ENCODE measurements at regions not wholly inside any gene's neighbourhood (a gene's known extent, or its start where the extent isn't known, plus 50 kb on each side); places are given as distances from the start of the nearest gene placed in this dataset.

GRCh38 chr10:88150339-88150738 is 286.9 kb downstream of the PTEN start:
- TF ChIP-seq, protein P1, sequence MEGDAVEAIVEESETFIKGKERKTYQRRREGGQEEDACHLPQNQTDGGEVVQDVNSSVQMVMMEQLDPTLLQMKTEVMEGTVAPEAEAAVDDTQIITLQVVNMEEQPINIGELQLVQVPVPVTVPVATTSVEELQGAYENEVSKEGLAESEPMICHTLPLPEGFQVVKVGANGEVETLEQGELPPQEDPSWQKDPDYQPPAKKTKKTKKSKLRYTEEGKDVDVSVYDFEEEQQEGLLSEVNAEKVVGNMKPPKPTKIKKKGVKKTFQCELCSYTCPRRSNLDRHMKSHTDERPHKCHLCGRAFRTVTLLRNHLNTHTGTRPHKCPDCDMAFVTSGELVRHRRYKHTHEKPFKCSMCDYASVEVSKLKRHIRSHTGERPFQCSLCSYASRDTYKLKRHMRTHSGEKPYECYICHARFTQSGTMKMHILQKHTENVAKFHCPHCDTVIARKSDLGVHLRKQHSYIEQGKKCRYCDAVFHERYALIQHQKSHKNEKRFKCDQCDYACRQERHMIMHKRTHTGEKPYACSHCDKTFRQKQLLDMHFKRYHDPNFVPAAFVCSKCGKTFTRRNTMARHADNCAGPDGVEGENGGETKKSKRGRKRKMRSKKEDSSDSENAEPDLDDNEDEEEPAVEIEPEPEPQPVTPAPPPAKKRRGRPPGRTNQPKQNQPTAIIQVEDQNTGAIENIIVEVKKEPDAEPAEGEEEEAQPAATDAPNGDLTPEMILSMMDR (IDR thresholded peaks at IDR 0.05) = no peak
- TF ChIP-seq POLR2AphosphoS5 (IDR thresholded peaks at IDR 0.05) = no peak
- no peak for TF ChIP-seq EP300 (IDR thresholded peaks at IDR 0.05; ENCODE audit: low read depth)
- no peak for TF ChIP-seq POLR2A (IDR thresholded peaks at IDR 0.05)

Measured in transverse colon (tissue), 4 donors.